Tibial nerve (tissue), 4 donors: ENCODE measurements at regions not wholly inside any gene's neighbourhood (a gene's known extent, or its start where the extent isn't known, plus 50 kb on each side); places are given as distances from the start of the nearest gene placed in this dataset.

Experiments
- DNase-seq, 2 donors: peaks; one replicate each; pipeline ENCODE4 v3.0.0-alpha.2; 2019; ENCODE audit warnings: low spot score in 2 of 2
- H3K27ac ChIP-seq, 4 donors: fragments of 200-600 bp; sonication (generic) in 3 of 4; one replicate each; pipeline ENCODE4 v1.5.1; 2017 to 2019; ENCODE audit warnings: mild to moderate bottlenecking in 1 of 4
- H3K27me3 ChIP-seq, 2 donors: fragments of 200-600 bp; sonication (generic) in 1 of 2; one replicate each; pipeline versions ENCODE4 v1.5.1 to v1.6.0; 2017 to 2019
- H3K36me3 ChIP-seq, 3 donors: fragments of 200-600 bp; sonication (generic); one replicate each; pipeline ENCODE4 v1.5.1; 2018 to 2019
- H3K4me1 ChIP-seq, 4 donors: fragments of 200-600 bp; sonication (generic) in 3 of 4; one replicate each; pipeline ENCODE4 v1.5.1; 2017 to 2019
- H3K4me3 ChIP-seq, 4 donors: fragments of 200-600 bp; sonication (generic) in 3 of 4; one replicate each; pipeline ENCODE4 v1.5.1; 2017 to 2019; ENCODE audit warnings: mild to moderate bottlenecking in 1 of 4, moderate library complexity in 1 of 4
- H3K9me3 ChIP-seq, 4 donors: fragments of 200-600 bp; sonication (generic) in 3 of 4; one replicate each; pipeline ENCODE4 v1.5.1; 2017 to 2019
- EP300 ChIP-seq, 2 donors: sonication (generic); formaldehyde crosslinking; IDR thresholded peaks; one replicate each; pipeline ENCODE4 v1.6.1; 2017; ENCODE audit warnings: antibody characterized with exemption in 2 of 2, mild to moderate bottlenecking in 1 of 2
- POLR2A ChIP-seq, 2 donors: fragments of 450-650 bp; IDR thresholded peaks; one replicate each; pipeline ENCODE4 v1.6.1; 2017; ENCODE audit warnings: antibody characterized with exemption in 2 of 2, mild to moderate bottlenecking in 2 of 2, moderate library complexity in 2 of 2
- WGBS, 2 donors: methylation state at CpG; one replicate each; pipeline ENCODE4 v1.1.5; 2018; 5-methylcytosine and 5-hydroxymethylcytosine counted together
- TF ChIP-seq, protein P1 (sequence below), 5 experiments: fragments of 200-600 bp in 3 of 5; fragments of 450-650 bp in 2 of 5; sonication (generic) in 3 of 5; IDR thresholded peaks; one replicate each; pipeline ENCODE4 v1.5.1; 2016 to 2019; ENCODE audit warnings: antibody characterized with exemption in 5 of 5, mild to moderate bottlenecking in 3 of 5, moderate library complexity in 2 of 5

DNA sequence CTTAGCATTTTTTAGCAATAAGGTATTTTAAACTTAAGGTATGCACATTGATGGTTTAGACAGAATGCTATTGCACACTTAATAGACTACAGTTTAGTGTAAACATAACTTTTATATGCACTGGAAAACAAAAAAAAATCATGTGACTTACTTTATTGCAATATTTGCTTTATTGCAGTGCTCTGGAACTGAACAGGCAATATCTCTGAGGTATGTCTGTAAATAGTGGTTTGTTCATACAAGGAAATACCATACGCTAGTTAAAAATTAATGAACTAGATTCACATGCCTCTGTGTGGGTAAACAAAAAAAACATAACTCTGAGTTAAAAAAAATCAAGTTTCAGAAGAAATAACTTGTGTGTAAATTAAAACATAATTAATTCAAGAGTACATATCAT is 479.0 kb upstream of the MKI67 start:
- no peak for DNase-seq
- no peak for TF ChIP-seq POLR2A (IDR thresholded peaks at IDR 0.05)
- TF ChIP-seq, protein P1, sequence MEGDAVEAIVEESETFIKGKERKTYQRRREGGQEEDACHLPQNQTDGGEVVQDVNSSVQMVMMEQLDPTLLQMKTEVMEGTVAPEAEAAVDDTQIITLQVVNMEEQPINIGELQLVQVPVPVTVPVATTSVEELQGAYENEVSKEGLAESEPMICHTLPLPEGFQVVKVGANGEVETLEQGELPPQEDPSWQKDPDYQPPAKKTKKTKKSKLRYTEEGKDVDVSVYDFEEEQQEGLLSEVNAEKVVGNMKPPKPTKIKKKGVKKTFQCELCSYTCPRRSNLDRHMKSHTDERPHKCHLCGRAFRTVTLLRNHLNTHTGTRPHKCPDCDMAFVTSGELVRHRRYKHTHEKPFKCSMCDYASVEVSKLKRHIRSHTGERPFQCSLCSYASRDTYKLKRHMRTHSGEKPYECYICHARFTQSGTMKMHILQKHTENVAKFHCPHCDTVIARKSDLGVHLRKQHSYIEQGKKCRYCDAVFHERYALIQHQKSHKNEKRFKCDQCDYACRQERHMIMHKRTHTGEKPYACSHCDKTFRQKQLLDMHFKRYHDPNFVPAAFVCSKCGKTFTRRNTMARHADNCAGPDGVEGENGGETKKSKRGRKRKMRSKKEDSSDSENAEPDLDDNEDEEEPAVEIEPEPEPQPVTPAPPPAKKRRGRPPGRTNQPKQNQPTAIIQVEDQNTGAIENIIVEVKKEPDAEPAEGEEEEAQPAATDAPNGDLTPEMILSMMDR (IDR thresholded peaks at IDR 0.05), result no peak
- no peak for TF ChIP-seq EP300 (IDR thresholded peaks at IDR 0.05)
- no peaks in the 10 kb centered on the region for H3K9me3 ChIP-seq
- H3K4me3 ChIP-seq, result no peak overlapping the region
- H3K27ac ChIP-seq, result no peak overlapping the region
- no peaks in the 10 kb centered on the region for H3K36me3 ChIP-seq
- no peaks in the 10 kb centered on the region for H3K27me3 ChIP-seq
- WGBS, 2 donors, result 88 to 94% methylated on average over 1 of the region's 1 CpG
- H3K4me1 ChIP-seq, result no peaks in the 10 kb centered on the region

DNA sequence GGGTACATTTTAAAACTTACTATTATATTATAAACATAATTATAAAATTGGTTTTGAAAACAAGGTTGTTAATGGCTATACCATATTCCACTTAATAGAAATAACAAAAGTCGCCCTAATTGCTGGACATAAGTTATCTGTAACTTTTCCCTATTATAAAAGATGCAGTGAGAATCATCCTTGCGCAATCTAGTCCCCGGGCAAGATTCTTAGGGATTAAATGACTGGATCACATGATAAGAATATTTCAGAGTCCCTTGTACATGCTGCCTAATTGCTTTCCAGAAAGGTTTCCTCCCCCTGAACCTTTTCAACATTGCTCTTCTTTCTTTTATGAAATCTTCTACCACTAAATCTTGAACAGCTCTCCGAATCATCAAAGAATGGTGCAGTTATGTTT is 479.8 kb upstream of the MKI67 start:
- 74 to 81% methylated on average over 4 of the region's 4 CpGs for WGBS, 2 donors
- no peaks in the 10 kb centered on the region for H3K4me1 ChIP-seq
- H3K36me3 ChIP-seq, result no peaks in the 10 kb centered on the region
- no peaks in the 10 kb centered on the region for H3K27me3 ChIP-seq
- no peaks in the 10 kb centered on the region for H3K9me3 ChIP-seq
- TF ChIP-seq POLR2A (IDR thresholded peaks at IDR 0.05) (no peak), EP300 (IDR thresholded peaks at IDR 0.05) (no peak)
- TF ChIP-seq, protein P1 (IDR thresholded peaks at IDR 0.05), result no peak
- no peak overlapping the region for H3K4me3 ChIP-seq
- no peak overlapping the region for H3K27ac ChIP-seq
- DNase-seq, result no peak

DNA sequence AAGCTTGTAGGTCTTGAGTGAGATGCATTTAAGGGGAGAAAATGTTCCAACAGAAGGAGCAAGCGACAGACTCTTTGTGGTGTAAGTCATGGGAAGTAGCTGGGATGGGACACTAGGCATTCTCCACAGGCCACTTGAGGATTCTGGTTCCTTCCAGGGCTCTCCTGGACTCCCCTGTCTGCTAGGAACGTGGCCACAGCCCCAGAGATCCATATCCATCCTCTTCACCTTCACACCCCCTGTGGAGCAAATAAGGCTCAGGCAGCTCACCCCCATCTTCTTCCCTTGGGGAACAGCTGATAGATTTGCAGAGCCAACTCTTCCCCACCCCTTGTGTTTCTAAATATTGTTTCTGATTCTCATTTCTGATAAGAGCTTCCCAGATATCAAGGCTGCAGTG is 482.6 kb upstream of the MKI67 start:
- Histone ChIP-seq H3K36me3 (no peaks in the 10 kb centered on the region), H3K4me3 (no peak overlapping the region), H3K4me1 (no peaks in the 10 kb centered on the region), H3K27me3 (no peaks in the 10 kb centered on the region), H3K9me3 (no peaks in the 10 kb centered on the region), H3K27ac (no peak overlapping the region)
- TF ChIP-seq POLR2A (IDR thresholded peaks at IDR 0.05) (no peak), EP300 (IDR thresholded peaks at IDR 0.05) (no peak)
- TF ChIP-seq, protein P1 (IDR thresholded peaks at IDR 0.05), result no peak
- DNase-seq, result no peak
- 75 to 87% methylated on average over 2 of the region's 2 CpGs for WGBS, 2 donors

DNA sequence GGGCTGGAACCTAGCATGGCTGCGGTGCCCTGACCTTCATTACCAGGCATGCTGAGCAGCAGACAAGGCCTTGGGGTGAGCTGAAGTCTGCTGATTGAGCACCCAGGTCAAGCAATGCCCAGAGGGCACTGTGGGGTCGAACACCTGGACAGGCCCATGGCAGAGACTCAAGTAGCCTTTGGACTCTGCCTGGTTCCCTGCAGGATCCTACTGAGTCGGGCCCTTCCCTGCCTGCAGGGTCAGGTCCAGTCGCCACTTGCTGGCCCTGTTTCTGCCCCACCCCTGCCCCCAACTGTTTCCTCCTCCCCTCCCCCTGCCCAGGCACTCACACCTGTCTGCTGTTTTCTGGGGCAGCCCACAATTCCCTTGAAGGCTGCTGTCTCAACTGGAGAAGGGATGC is 483.2 kb upstream of the MKI67 start:
- WGBS, 2 donors, result 78 to 84% methylated on average over 4 of the region's 4 CpGs
- Histone ChIP-seq H3K27ac (no peak overlapping the region), H3K4me1 (no peaks in the 10 kb centered on the region), H3K27me3 (no peaks in the 10 kb centered on the region), H3K36me3 (no peaks in the 10 kb centered on the region), H3K9me3 (no peaks in the 10 kb centered on the region), H3K4me3 (no peak overlapping the region)
- DNase-seq, result no peak
- no peak for TF ChIP-seq POLR2A (IDR thresholded peaks at IDR 0.05)
- TF ChIP-seq, protein P1 (IDR thresholded peaks at IDR 0.05), result no peak
- no peak for TF ChIP-seq EP300 (IDR thresholded peaks at IDR 0.05)

DNA sequence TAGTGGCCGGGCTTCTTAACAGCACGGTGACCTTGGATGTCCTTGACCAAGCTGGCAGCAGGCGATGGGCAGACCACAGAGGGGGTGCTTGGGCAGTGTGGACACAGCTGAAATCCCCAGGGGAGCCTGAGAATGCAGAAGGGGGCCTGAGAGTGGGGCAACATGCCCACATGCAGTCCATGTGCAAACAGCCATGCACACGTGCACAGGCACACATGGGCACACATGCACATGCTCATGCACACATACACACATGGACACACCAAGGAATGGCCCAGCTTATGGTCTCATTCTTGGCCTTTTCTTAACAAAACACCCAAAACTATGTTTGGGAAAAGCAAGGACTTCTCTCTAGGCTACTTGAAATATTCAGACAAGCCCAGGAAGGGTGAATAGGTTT is 483.9 kb upstream of the MKI67 start:
- Histone ChIP-seq H3K27me3 (no peaks in the 10 kb centered on the region), H3K4me3 (no peak overlapping the region), H3K36me3 (no peaks in the 10 kb centered on the region), H3K4me1 (no peaks in the 10 kb centered on the region), H3K9me3 (no peaks in the 10 kb centered on the region), H3K27ac (no peak overlapping the region)
- DNase-seq, result no peak
- WGBS, 2 donors, result 92% methylated on average over 4 of the region's 4 CpGs
- no peak for TF ChIP-seq EP300 (IDR thresholded peaks at IDR 0.05)
- TF ChIP-seq POLR2A (IDR thresholded peaks at IDR 0.05), result no peak
- TF ChIP-seq, protein P1 (IDR thresholded peaks at IDR 0.05), result no peak
